Loucy (cell line): ENCODE measurements at regions not wholly inside any gene's neighbourhood (a gene's known extent, or its start where the extent isn't known, plus 50 kb on each side); places are given as distances from the start of the nearest gene placed in this dataset.

Experiments
- H2AFZ ChIP-seq: fragments of 200-600 bp; sonication (generic); 2 replicates; pipeline ENCODE4 v1.6.0; 2016; ENCODE audit warnings: antibody characterized with exemption, mild to moderate bottlenecking, low read length, moderate library complexity
- H3F3A ChIP-seq: fragments of 200-600 bp; 2 replicates; pipeline ENCODE4 v1.6.0; 2016; ENCODE audit warnings: antibody characterized with exemption, low read depth, mild to moderate bottlenecking
- H3K27me3 ChIP-seq: fragments of 200-600 bp; sonication (generic); 2 replicates; pipeline ENCODE4 v1.6.1; 2014; ENCODE audit warnings: low read length, mild to moderate bottlenecking; ENCODE audit not compliant: insufficient read depth, poor library complexity, severe bottlenecking
- H3K36me3 ChIP-seq: fragments of 200-600 bp; sonication (generic); 2 replicates; pipeline ENCODE4 v1.6.1; 2016; ENCODE audit warnings: low read length; ENCODE audit not compliant: insufficient read depth
- H3K4me1 ChIP-seq: fragments of 200-600 bp; sonication (generic); 2 replicates; pipeline ENCODE4 v1.5.1; 2014; ENCODE audit warnings: low read length, mild to moderate bottlenecking; ENCODE audit not compliant: insufficient read depth, poor library complexity, severe bottlenecking
- H3K4me2 ChIP-seq: fragments of 200-600 bp; sonication (generic); 2 replicates; pipeline ENCODE4 v1.6.0; 2014; ENCODE audit warnings: antibody characterized with exemption, low read length, low read depth, mild to moderate bottlenecking; ENCODE audit not compliant: poor library complexity, severe bottlenecking
- H3K4me3 ChIP-seq: fragments of 200-600 bp; sonication (generic); 2 replicates; pipeline ENCODE4 v1.5.1; 2014; ENCODE audit warnings: low read length, mild to moderate bottlenecking, mixed read lengths; ENCODE audit not compliant: poor library complexity, severe bottlenecking
- H3K79me2 ChIP-seq: fragments of 200-600 bp; sonication (generic); 2 replicates; pipeline ENCODE4 v1.6.1; 2014; ENCODE audit warnings: low read length; ENCODE audit not compliant: insufficient read depth
- H3K9ac ChIP-seq: fragments of 200-600 bp; sonication (generic); 2 replicates; pipeline ENCODE4 v1.6.0; 2014; ENCODE audit warnings: mild to moderate bottlenecking, low read depth, low read length, moderate library complexity; ENCODE audit not compliant: poor library complexity, severe bottlenecking
- H3K9me2 ChIP-seq: fragments of 200-600 bp; sonication (generic); replicated peaks from 2 replicates; pipeline ENCODE4 v1.6.1; 2016; ENCODE audit warnings: low read depth, low read length, mixed read lengths
- H3K9me3 ChIP-seq: fragments of 200-600 bp; sonication (generic); 2 replicates; pipeline ENCODE4 v1.6.1; 2014; ENCODE audit warnings: mild to moderate bottlenecking, antibody characterized with exemption, low read length, low read depth; ENCODE audit not compliant: insufficient read depth
- H4K20me1 ChIP-seq: fragments of 200-600 bp; sonication (generic); 2 replicates; pipeline ENCODE4 v1.6.0; 2014; ENCODE audit warnings: antibody characterized with exemption, low read length, mild to moderate bottlenecking; ENCODE audit not compliant: insufficient read depth, poor library complexity, severe bottlenecking
- EZH2phosphoT487 ChIP-seq: fragments of 200-600 bp; IDR thresholded peaks from 2 replicates; pipeline ENCODE4 v1.6.1; 2018; ENCODE audit warnings: antibody characterized with exemption, mild to moderate bottlenecking, moderate library complexity, borderline replicate concordance
- TF ChIP-seq, protein P1 (sequence below): fragments of 200-600 bp; sonication (generic); conservative IDR thresholded peaks from 2 replicates; pipeline ENCODE4 v1.5.1; 2014; ENCODE audit warnings: mild to moderate bottlenecking, antibody characterized with exemption, low read length

DNA sequence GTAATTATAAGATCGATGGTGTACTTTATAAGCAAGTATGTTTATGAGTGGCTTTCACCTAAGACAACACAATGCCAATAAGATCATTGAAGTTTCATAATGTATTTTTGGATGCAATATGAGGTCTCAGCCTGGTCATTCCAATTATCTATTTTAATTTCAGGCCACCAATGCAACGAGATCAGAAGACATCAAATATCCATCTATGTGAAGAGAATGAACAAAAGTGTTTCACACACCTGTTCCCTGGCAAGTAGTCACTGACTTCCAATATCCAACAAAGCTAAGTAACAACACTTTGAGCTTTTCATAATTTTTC is 53.6 kb upstream of the TMCO5A start:
- H3K4me3 ChIP-seq: no peak overlapping the region
- no peaks in the 10 kb centered on the region for H3K9me3 ChIP-seq
- no peaks in the 10 kb centered on the region for H3K9me2 ChIP-seq
- no peaks in the 10 kb centered on the region for H3K27me3 ChIP-seq
- TF ChIP-seq EZH2phosphoT487: no peak
- TF ChIP-seq, protein P1, sequence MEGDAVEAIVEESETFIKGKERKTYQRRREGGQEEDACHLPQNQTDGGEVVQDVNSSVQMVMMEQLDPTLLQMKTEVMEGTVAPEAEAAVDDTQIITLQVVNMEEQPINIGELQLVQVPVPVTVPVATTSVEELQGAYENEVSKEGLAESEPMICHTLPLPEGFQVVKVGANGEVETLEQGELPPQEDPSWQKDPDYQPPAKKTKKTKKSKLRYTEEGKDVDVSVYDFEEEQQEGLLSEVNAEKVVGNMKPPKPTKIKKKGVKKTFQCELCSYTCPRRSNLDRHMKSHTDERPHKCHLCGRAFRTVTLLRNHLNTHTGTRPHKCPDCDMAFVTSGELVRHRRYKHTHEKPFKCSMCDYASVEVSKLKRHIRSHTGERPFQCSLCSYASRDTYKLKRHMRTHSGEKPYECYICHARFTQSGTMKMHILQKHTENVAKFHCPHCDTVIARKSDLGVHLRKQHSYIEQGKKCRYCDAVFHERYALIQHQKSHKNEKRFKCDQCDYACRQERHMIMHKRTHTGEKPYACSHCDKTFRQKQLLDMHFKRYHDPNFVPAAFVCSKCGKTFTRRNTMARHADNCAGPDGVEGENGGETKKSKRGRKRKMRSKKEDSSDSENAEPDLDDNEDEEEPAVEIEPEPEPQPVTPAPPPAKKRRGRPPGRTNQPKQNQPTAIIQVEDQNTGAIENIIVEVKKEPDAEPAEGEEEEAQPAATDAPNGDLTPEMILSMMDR: peak; percentile 2; the same call in 1 of the 2 replicates
- no peaks in the 10 kb centered on the region for H3K36me3 ChIP-seq
- H3K9ac ChIP-seq: no peak overlapping the region
- H3K4me1 ChIP-seq: peaks cover 21% of the 10 kb centered on the region
- no peaks in the 10 kb centered on the region for H4K20me1 ChIP-seq
- H2AFZ ChIP-seq: no peak overlapping the region
- H3F3A ChIP-seq: no peaks in the 10 kb centered on the region
- no peak overlapping the region for H3K4me2 ChIP-seq
- no peaks in the 10 kb centered on the region for H3K79me2 ChIP-seq

DNA sequence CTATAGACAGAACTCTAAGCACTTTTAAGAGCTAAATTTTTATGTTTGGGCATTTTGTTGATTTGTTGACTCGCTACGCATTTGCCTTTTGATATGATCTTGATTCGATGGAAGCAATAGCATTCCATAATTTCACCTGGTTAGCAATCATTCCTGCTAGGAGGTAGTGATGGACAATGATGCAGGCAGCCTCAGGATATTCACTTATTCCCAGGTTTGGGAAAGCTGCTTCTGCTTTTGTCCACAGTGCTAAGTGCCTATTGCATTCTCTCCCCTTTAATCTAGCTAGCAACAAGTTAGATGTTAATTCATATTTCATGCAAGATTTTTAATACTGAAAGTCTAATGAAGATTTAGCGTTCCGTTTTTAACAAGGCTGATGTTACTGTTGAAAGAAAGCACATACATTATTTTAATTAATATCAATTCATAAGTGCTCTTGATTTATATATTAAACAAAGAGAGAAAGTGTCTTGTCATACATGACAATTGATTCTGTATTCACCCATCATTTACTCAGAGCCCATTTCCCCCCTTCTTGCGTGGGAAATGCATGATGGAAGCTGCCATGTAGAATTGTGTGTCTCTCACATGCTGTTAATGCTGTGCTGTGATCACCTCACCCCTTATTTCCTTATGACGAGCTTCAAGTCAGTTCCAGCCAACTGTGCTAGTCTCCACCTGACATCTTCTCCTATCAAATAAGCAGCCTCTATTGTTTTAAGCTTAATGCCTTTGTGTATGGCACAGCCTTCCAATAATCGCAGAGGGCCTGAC is 53.0 kb upstream of the TMCO5A start:
- Histone ChIP-seq H3K4me1 (peaks cover 21% of the 10 kb centered on the region), H3F3A (no peaks in the 10 kb centered on the region), H3K4me3 (no peak overlapping the region), H3K9ac (no peak overlapping the region), H2AFZ (no peak overlapping the region), H3K27me3 (no peaks in the 10 kb centered on the region), H3K9me2 (no peaks in the 10 kb centered on the region), H4K20me1 (no peaks in the 10 kb centered on the region), H3K36me3 (no peaks in the 10 kb centered on the region), H3K4me2 (no peak overlapping the region), H3K9me3 (no peaks in the 10 kb centered on the region), H3K79me2 (no peaks in the 10 kb centered on the region)
- no peak for TF ChIP-seq EZH2phosphoT487
- TF ChIP-seq, protein P1: no peak

DNA sequence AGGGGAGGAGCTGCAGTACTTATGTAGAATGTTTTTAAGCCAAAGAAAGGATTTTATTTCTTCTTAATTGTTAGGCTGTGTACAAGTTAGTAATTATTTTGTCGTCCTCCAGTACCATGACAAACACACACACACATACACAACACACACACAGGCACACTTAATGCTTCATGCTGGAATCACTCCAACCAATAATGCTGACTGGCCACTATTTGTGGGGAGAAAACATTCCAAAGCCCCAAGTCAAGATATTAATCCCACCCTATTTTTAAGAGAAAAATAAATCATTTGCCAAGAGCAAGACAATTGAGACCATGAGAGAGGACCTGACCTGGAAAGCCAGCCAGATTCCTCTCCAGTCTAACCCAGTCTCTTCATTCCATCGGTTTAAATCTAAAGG is 51.8 kb upstream of the TMCO5A start:
- Histone ChIP-seq H3K36me3 (no peaks in the 10 kb centered on the region), H3K4me3 (no peak overlapping the region), H3K4me1 (peaks cover 24% of the 10 kb centered on the region), H4K20me1 (no peaks in the 10 kb centered on the region), H3K4me2 (no peak overlapping the region), H3K9me2 (no peaks in the 10 kb centered on the region), H2AFZ (no peak overlapping the region), H3K27me3 (no peaks in the 10 kb centered on the region), H3K79me2 (no peaks in the 10 kb centered on the region), H3K9me3 (no peaks in the 10 kb centered on the region), H3F3A (no peaks in the 10 kb centered on the region), H3K9ac (no peak overlapping the region)
- TF ChIP-seq EZH2phosphoT487: no peak
- TF ChIP-seq, protein P1: no peak
